Mammary epithelial cell (primary cell): ENCODE measurements at regions not wholly inside any gene's neighbourhood (a gene's known extent, or its start where the extent isn't known, plus 50 kb on each side); places are given as distances from the start of the nearest gene placed in this dataset.

Source experiments
- EZH2 ChIP-seq: IDR thresholded peaks from 2 replicates; pipeline ENCODE4 v1.6.1; 2012; ENCODE audit warnings: low read length, inconsistent platforms, borderline replicate concordance
- TF ChIP-seq, protein P1 (sequence below), 2 donors: IDR thresholded peaks in 1 of 2; conservative IDR thresholded peaks in 1 of 2; 2 replicates each; pipeline ENCODE4 v1.5.1; 2011 to 2012; ENCODE audit warnings: inconsistent platforms in 2 of 2, low read length in 2 of 2, mild to moderate bottlenecking in 2 of 2, control low read depth in 1 of 2, low read depth in 1 of 2; ENCODE audit not compliant: insufficient read depth in 1 of 2; ENCODE audit errors: extremely low read depth in 1 of 2

DNA sequence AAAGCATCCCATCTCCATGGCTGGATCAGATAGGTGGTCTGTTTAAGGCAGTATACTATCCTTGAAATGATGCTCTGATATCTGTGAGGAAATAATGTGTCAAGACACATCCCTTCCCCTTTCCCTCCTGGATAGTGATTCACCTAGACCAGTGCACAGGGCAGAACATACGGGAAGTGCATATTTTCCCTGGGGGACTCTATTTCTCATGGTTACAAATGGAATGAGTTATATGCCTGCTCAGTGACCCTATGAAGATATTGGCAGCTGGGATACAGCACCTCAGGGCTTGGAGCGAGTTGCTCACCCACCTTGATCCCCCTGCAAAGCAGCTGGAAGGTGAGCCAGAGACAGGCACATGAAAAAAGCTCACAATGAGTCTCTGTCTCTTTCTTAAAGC lies 67.5 kb upstream of the PRL start:
- TF ChIP-seq, protein P1, sequence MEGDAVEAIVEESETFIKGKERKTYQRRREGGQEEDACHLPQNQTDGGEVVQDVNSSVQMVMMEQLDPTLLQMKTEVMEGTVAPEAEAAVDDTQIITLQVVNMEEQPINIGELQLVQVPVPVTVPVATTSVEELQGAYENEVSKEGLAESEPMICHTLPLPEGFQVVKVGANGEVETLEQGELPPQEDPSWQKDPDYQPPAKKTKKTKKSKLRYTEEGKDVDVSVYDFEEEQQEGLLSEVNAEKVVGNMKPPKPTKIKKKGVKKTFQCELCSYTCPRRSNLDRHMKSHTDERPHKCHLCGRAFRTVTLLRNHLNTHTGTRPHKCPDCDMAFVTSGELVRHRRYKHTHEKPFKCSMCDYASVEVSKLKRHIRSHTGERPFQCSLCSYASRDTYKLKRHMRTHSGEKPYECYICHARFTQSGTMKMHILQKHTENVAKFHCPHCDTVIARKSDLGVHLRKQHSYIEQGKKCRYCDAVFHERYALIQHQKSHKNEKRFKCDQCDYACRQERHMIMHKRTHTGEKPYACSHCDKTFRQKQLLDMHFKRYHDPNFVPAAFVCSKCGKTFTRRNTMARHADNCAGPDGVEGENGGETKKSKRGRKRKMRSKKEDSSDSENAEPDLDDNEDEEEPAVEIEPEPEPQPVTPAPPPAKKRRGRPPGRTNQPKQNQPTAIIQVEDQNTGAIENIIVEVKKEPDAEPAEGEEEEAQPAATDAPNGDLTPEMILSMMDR (conservative IDR thresholded peaks at IDR 0.05 in 1 of 2, IDR thresholded peaks at IDR 0.05 in 1 of 2; ENCODE audit: extremely low read depth in 1 of 2, insufficient read depth in 1 of 2, low read depth in 1 of 2, low read length in 2 of 2) = no peak
- no peak for TF ChIP-seq EZH2
